SK-N-MC (cell line): ENCODE measurements at regions not wholly inside any gene's neighbourhood (a gene's known extent, or its start where the extent isn't known, plus 50 kb on each side); places are given as distances from the start of the nearest gene placed in this dataset.

Experiments
- EZH2 ChIP-seq: fragments of 200-600 bp; sonication (generic); IDR thresholded peaks from one replicate; pipeline ENCODE4 v1.6.1; 2017; ENCODE audit warnings: antibody characterized with exemption
- FOXP2 ChIP-seq: optimal IDR thresholded peaks from 2 replicates; pipeline ENCODE3; 2011; ENCODE audit warnings: mild to moderate bottlenecking, moderate library complexity; ENCODE audit not compliant: insufficient read depth; ENCODE audit errors: extremely low read length, control extremely low read depth
- POLR2AphosphoS5 ChIP-seq: IDR thresholded peaks from 2 replicates; pipeline ENCODE4 v1.6.1; 2012; ENCODE audit warnings: mild to moderate bottlenecking, low read depth, low read length, borderline replicate concordance

DNA sequence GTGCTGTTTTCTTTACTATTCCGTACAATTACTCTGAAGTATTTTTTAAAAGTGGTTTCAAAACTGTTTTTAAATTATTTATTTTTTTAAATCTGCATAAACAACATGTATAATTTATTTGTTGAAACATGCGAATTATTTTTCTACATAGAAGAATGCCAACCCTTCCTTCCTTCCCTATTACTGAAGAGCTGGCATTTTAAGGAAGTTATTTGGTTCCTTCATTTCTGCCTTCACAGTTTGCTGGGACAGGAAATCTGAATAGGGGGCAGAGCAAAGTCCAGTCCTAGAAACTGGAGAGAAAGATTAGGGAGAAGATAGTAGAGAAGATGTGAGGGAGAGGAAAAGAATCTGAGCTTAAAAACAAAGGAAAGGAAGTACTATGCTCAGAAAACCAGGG lies 146.7 kb upstream of the ACVR2A start:
- TF ChIP-seq EZH2 (no peak), POLR2AphosphoS5 (no peak), FOXP2 (no peak)
